ENCODE measurements at regions not wholly inside any gene's neighbourhood (a gene's known extent, or its start where the extent isn't known, plus 50 kb on each side); places are given as distances from the start of the nearest gene placed in this dataset.
"Not testable (repeated sequence)": the region's sequence is repeated elsewhere in the genome, so short reads cannot be mapped to it uniquely, and the experiment has no call there.

- CTCF ChIA-PET, result no interaction called here
- Mint-ChIP-seq H3K4me1 (no peaks in the 10 kb centered on the region), H3K36me3 (no peaks in the 10 kb centered on the region)
Measured at GRCh38 chr17:34486761-34487160, 92.6 kb upstream of the TMEM132E start.

GRCh38 chr17:34485999-34486398 is 93.4 kb upstream of the TMEM132E start:
- no peaks in the 10 kb centered on the region for H3K4me1 Mint-ChIP-seq
- H3K27ac Mint-ChIP-seq, result no peak overlapping the region
- DNase-seq, result no peak
- no peaks in the 10 kb centered on the region for H3K9me3 Mint-ChIP-seq
- H3K27me3 Mint-ChIP-seq, result peaks cover 36% of the 10 kb centered on the region
- H3K36me3 Mint-ChIP-seq, result no peaks in the 10 kb centered on the region
- CTCF ChIA-PET, result interaction anchor here (0.9 kb wide), 1 partner anchor 66 kb away, joined by 5 read pairs; no protein-coding TSS in a partner anchor
- no peak overlapping the region for H3K4me3 Mint-ChIP-seq

More at GRCh38 chr17:34486761-34487160, 92.6 kb upstream of the TMEM132E start:
- H3K9me3 Mint-ChIP-seq, result no peaks in the 10 kb centered on the region
- peaks cover 41% of the 10 kb centered on the region for H3K27me3 Mint-ChIP-seq
- DNase-seq, result no peak
- no peak overlapping the region for H3K27ac Mint-ChIP-seq
- H3K4me3 Mint-ChIP-seq, result no peak overlapping the region

GRCh38 chr17:34484193-34484733 is 95.1 kb upstream of the TMEM132E start:
- Mint-ChIP-seq H3K27me3 (peaks cover 37% of the 10 kb centered on the region), H3K9me3 (no peaks in the 10 kb centered on the region), H3K4me1 (no peaks in the 10 kb centered on the region), H3K27ac (no peak overlapping the region), H3K36me3 (no peaks in the 10 kb centered on the region), H3K4me3 (no peak overlapping the region)
- CTCF ChIA-PET, result no interaction called here
- no peak for DNase-seq

- Mint-ChIP-seq H3K27ac (no peak overlapping the region), H3K36me3 (no peaks in the 10 kb centered on the region), H3K4me1 (no peaks in the 10 kb centered on the region), H3K4me3 (no peak overlapping the region), H3K27me3 (peaks cover 29% of the 10 kb centered on the region), H3K9me3 (no peaks in the 10 kb centered on the region)
- CTCF ChIA-PET, result no interaction called here
- DNase-seq, result no peak
Measured at GRCh38 chr17:34482730-34483129, 96.7 kb upstream of the TMEM132E start.

- Mint-ChIP-seq H3K4me1 (no peaks in the 10 kb centered on the region), H3K27me3 (peaks cover 24% of the 10 kb centered on the region), H3K9me3 (no peaks in the 10 kb centered on the region), H3K36me3 (no peaks in the 10 kb centered on the region), H3K27ac (no peak overlapping the region), H3K4me3 (no peak overlapping the region)
- no peak for DNase-seq
- CTCF ChIA-PET, result no interaction called here
Measured at GRCh38 chr17:34481779-34482178, 97.6 kb upstream of the TMEM132E start.

GRCh38 chr17:34479371-34479770 is 100.0 kb upstream of the TMEM132E start:
- no peaks in the 10 kb centered on the region for H3K9me3 Mint-ChIP-seq
- no peaks in the 10 kb centered on the region for H3K4me1 Mint-ChIP-seq
- CTCF ChIA-PET, result no interaction called here
- H3K27me3 Mint-ChIP-seq, result peaks cover 25% of the 10 kb centered on the region
- DNase-seq, result no peak
- no peak overlapping the region for H3K27ac Mint-ChIP-seq
- no peaks in the 10 kb centered on the region for H3K36me3 Mint-ChIP-seq
- H3K4me3 Mint-ChIP-seq, result no peak overlapping the region

- Mint-ChIP-seq H3K9me3 (no peaks in the 10 kb centered on the region), H3K27me3 (peaks cover 31% of the 10 kb centered on the region), H3K27ac (no peak overlapping the region), H3K4me1 (no peaks in the 10 kb centered on the region), H3K4me3 (no peak overlapping the region), H3K36me3 (no peaks in the 10 kb centered on the region)
- CTCF ChIA-PET, result no interaction called here
- no peak for DNase-seq
Measured at GRCh38 chr17:34478244-34478643, 101.1 kb upstream of the TMEM132E start.

GRCh38 chr17:34475296-34475695 is 104.1 kb upstream of the TMEM132E start:
- no peak overlapping the region for H3K4me3 Mint-ChIP-seq
- H3K4me1 Mint-ChIP-seq, result no peaks in the 10 kb centered on the region
- no peak for DNase-seq
- no peaks in the 10 kb centered on the region for H3K36me3 Mint-ChIP-seq
- peaks cover 29% of the 10 kb centered on the region for H3K27me3 Mint-ChIP-seq
- no peaks in the 10 kb centered on the region for H3K9me3 Mint-ChIP-seq
- CTCF ChIA-PET, result no interaction called here
- H3K27ac Mint-ChIP-seq, result no peak overlapping the region

GRCh38 chr17:34474706-34475105 is 104.7 kb upstream of the TMEM132E start:
- CTCF ChIA-PET, result no interaction called here
- DNase-seq, result no peak
- no peaks in the 10 kb centered on the region for H3K9me3 Mint-ChIP-seq
- H3K4me1 Mint-ChIP-seq, result no peaks in the 10 kb centered on the region
- no peaks in the 10 kb centered on the region for H3K36me3 Mint-ChIP-seq
- H3K27ac Mint-ChIP-seq, result no peak overlapping the region
- H3K27me3 Mint-ChIP-seq, result peaks cover 28% of the 10 kb centered on the region
- no peak overlapping the region for H3K4me3 Mint-ChIP-seq

- CTCF ChIA-PET, result no interaction called here
- Mint-ChIP-seq H3K9me3 (no peaks in the 10 kb centered on the region), H3K27ac (no peak overlapping the region), H3K4me3 (no peak overlapping the region), H3K4me1 (no peaks in the 10 kb centered on the region), H3K27me3 (peaks cover 24% of the 10 kb centered on the region), H3K36me3 (no peaks in the 10 kb centered on the region)
- no peak for DNase-seq
Measured at GRCh38 chr17:34472363-34472762, 107.0 kb upstream of the TMEM132E start.

GRCh38 chr17:34471278-34471677 is 108.1 kb upstream of the TMEM132E start:
- DNase-seq, H3K4me3 Mint-ChIP-seq, CTCF ChIA-PET, H3K36me3 Mint-ChIP-seq, H3K9me3 Mint-ChIP-seq, H3K27ac Mint-ChIP-seq, H3K4me1 Mint-ChIP-seq: not testable (repeated sequence)
- peaks cover 15% of the 10 kb centered on the region for H3K27me3 Mint-ChIP-seq

- no peak overlapping the region for H3K4me3 Mint-ChIP-seq
- no peak for DNase-seq
- peaks cover 16% of the 10 kb centered on the region for H3K27me3 Mint-ChIP-seq
- H3K36me3 Mint-ChIP-seq, result no peaks in the 10 kb centered on the region
- no peaks in the 10 kb centered on the region for H3K9me3 Mint-ChIP-seq
- no peaks in the 10 kb centered on the region for H3K4me1 Mint-ChIP-seq
- CTCF ChIA-PET, result no interaction called here
- H3K27ac Mint-ChIP-seq, result no peak overlapping the region
Measured at GRCh38 chr17:34465789-34466188, 102.8 kb upstream of the CCL1 start.

- Mint-ChIP-seq H3K4me1 (no peaks in the 10 kb centered on the region), H3K4me3 (no peak overlapping the region), H3K9me3 (no peaks in the 10 kb centered on the region), H3K27me3 (peaks cover 21% of the 10 kb centered on the region), H3K27ac (no peak overlapping the region), H3K36me3 (no peaks in the 10 kb centered on the region)
- CTCF ChIA-PET, result no interaction called here
- no peak for DNase-seq
Measured at GRCh38 chr17:34464812-34465211, 101.8 kb upstream of the CCL1 start.

GRCh38 chr17:34458266-34458665 is 95.2 kb upstream of the CCL1 start:
- Mint-ChIP-seq H3K9me3 (no peaks in the 10 kb centered on the region), H3K4me3 (no peak overlapping the region), H3K36me3 (no peaks in the 10 kb centered on the region), H3K4me1 (no peaks in the 10 kb centered on the region), H3K27me3 (peaks cover 64% of the 10 kb centered on the region), H3K27ac (no peak overlapping the region)
- no peak for DNase-seq
- CTCF ChIA-PET, result no interaction called here

GRCh38 chr17:34456121-34456520 is 93.1 kb upstream of the CCL1 start:
- CTCF ChIA-PET, result interaction anchor here (1.3 kb wide), 1 partner anchor 182 kb away, joined by 3 read pairs; no protein-coding TSS in a partner anchor
- no peaks in the 10 kb centered on the region for H3K9me3 Mint-ChIP-seq
- no peaks in the 10 kb centered on the region for H3K4me1 Mint-ChIP-seq
- H3K36me3 Mint-ChIP-seq, result no peaks in the 10 kb centered on the region
- DNase-seq, result no peak
- peaks cover 65% of the 10 kb centered on the region for H3K27me3 Mint-ChIP-seq
- H3K4me3 Mint-ChIP-seq, result no peak overlapping the region
- H3K27ac Mint-ChIP-seq, result no peak overlapping the region

GRCh38 chr17:34452769-34453168 is 89.7 kb upstream of the CCL1 start:
- no peak for DNase-seq
- no peak overlapping the region for H3K4me3 Mint-ChIP-seq
- CTCF ChIA-PET, result no interaction called here
- H3K9me3 Mint-ChIP-seq, result no peaks in the 10 kb centered on the region
- no peaks in the 10 kb centered on the region for H3K36me3 Mint-ChIP-seq
- no peaks in the 10 kb centered on the region for H3K4me1 Mint-ChIP-seq
- no peak overlapping the region for H3K27ac Mint-ChIP-seq
- peaks cover 45% of the 10 kb centered on the region for H3K27me3 Mint-ChIP-seq

Data from activated naive CD4-positive, alpha-beta T cell treated with anti-CD3 and anti-CD28 coated beads, Interleukin-2, amount 10 ng/mL, durations not matched to agents 7 days and 5 days (primary cell).